ENCODE measurements at regions not wholly inside any gene's neighbourhood (a gene's known extent, or its start where the extent isn't known, plus 50 kb on each side); places are given as distances from the start of the nearest gene placed in this dataset.

DNA sequence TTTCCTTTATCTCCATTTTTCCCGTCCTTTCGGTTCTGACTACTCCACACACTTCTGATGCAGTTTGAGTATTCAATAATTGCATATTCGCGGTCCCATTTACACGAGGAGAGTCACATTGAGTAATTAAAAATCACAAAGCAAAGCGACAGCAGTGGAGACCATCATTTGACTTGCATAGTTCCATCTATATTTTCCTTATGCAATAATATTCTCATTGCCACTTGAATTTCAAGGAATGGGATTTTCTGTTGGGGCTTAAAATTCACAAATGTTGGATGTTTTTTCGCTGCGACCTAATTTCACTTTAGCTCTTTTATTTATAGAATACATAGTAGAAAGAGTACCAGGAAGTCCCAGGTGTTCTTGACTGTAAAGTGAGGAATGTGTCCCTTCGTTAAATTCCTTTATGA, 186.8 kb downstream of the ZEB2 start:
- DNase-seq (ENCODE audit: low spot score), result peak; percentile 11

GRCh38 chr2:144332356-144333142, 187.4 kb downstream of the ZEB2 start:
- peak; percentile 93 for DNase-seq (ENCODE audit: low spot score)

DNA sequence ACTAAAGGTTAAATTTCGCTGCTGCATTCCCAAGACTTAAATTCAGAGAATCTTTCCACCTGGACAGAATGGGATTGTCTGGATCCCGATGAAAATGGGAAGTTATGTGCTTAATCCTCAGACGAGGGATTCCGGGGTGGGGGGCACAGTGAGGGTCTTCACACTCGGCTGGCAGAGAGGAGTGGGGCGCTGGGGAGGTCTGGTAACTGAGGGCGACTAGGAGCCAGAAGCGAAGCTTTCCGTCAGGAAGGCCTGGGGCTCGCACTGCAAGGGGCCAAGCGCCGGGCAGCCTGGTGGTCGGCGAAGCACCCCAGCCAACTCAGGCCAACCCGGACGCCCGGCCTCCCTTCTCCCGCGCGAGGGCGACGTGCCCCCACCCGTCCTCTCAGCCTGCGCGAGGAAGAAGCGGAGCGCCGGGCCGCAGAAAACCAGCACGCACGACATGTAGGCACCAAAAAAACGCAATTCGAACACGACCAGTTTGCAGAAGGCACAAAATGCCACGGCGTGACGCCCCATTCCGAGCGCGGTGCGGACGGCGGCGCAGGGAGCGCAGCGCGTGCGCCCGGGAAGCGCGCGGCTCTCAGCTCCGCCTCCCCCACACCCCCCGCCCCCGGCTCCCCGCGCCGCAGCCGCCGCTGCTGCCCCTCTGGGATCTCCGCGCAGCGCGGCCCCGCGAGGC, 188.1 kb downstream of the ZEB2 start:
- DNase-seq (ENCODE audit: low spot score), result no peak

DNA sequence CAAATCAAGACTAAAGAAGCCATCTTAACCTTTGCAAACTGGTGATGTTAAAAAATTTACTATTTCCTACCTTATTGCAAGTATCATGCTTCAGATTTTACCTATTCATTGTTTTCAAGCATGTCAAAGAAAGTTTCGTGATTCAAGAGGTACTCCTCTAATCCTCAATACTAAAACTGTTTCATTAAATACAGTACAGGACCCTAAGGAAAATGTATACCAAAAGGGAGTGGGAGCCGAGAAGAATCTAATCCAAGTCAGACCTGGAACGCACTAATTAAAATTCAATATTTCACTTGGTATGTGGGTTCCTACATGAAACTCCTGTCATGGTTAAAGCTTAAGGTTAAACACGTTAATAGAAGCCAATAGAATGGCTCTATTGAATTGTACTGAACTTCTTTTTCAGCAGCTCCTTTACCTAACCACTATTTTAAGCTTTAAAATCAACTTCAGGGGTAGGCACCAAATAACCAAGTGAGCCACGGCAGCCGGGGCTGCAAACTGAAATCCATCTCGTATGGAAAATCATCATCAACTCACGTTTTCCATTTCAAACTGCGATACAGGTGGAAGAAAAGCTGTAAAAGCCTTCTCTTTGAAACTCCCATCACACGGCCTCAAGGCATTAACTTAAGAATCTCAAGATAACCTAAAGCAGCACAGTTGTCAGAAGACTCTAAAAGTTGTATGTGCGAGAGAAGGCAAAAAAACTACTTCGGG, 188.8 kb downstream of the ZEB2 start:
- peak; percentile 32 for DNase-seq (ENCODE audit: low spot score)

DNA sequence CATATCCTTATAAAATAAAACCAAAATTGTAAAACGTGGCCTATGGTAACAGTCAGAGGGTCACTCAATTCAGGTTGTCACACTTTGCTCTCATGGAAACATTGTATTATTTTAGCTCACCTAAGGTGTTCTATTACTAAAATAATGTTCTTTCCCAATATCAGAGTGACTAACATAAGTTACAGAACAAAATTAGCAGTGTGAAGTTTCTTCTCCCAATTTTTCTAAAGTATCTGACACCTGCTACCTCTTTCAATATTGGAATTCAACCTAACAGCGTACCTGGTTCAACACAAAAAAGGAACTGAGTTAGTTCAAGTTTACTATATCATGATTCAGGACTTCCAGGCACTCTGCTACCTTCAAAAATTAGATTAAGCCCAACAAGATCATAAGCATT, 190.4 kb downstream of the ZEB2 start:
- DNase-seq (ENCODE audit: low spot score), result no peak

- DNase-seq (ENCODE audit: low spot score), result no peak
Observed at GRCh38 chr2:144328938-144329337, 191.0 kb downstream of the ZEB2 start.

DNA sequence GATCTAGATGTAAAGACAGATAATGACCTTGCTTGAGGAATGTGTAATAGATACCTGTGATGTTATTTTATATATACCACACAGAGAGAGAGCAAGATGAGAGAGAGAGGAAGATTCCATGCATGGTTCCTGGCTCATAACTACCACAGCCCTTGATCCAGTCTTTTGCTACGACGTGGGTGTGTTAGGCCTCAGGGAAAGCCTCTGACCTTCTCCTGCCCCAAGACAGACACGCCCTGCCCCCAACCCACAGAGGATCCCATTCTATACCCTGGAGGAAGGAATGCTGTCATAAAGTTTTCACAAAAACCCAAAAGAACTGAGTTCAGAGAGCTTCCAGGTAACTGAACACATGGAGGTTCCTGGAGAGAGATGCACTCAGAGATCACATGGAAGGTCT, 193.1 kb downstream of the ZEB2 start:
- DNase-seq (ENCODE audit: low spot score), result no peak

DNA sequence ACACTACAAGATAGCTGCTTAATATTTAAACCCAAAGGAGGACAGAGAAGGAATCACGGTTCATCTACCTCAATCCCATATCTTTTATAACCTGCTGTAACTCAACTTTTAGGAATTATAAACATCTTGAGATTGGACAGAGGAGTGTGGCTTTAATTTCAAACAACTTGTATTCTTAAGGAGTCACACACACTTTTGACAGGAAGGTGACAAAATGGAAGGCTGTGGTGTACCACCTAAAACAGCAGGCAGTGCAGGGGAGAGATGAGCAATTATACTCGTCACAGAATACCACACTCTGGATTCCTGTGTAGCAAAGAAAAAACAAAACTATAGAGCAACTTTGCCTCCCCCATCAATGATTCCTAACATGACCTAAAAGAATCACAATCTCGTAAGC, 194.8 kb downstream of the ZEB2 start:
- no peak for DNase-seq (ENCODE audit: low spot score)

DNA sequence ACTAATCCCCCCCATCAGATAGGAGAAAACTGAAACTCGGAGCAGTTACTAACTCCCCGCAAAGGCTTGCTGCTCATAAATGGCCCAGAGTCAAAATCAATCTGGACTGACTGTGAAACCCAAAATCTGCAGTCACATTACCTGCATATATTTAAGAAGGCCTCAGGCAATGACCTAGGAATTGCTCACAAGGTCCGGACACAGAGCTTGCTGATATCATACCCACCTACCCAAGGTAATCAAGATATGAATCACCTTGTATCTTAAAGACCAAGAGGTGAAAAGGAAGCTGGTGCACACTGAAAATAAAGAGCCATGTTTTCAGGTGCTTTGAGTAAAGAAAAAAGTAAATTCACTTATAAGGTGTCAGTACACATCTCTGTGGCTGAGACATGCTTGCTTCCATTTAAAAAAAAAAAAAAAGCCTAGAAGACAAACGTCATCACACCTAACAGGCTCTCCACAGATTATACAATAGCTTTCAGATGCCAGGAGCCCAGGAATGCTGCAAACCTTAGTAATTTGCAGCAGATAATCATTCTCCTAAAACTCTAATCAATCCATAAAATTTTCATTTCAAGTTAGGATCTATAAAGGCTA, 195.4 kb downstream of the ZEB2 start:
- DNase-seq (ENCODE audit: low spot score), result no peak

DNA sequence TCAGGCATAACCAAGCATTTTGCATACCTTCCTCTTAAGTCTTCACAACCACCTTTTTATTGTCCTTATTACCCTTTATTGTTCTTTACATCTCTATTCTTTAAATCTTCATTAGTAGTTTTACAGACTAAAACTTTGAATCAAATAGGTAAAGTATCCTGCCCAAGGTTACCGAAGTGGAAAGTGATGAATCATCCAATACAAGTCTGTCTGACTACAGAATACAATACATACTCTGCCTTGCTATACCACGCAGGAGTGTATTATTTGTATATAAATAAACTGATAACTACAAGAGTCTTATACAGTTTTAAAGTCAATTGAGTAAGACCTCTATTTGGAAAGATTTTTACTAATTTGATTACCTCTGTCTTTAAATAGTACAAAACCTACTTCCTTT, 196.0 kb downstream of the ZEB2 start:
- no peak for DNase-seq (ENCODE audit: low spot score)

DNA sequence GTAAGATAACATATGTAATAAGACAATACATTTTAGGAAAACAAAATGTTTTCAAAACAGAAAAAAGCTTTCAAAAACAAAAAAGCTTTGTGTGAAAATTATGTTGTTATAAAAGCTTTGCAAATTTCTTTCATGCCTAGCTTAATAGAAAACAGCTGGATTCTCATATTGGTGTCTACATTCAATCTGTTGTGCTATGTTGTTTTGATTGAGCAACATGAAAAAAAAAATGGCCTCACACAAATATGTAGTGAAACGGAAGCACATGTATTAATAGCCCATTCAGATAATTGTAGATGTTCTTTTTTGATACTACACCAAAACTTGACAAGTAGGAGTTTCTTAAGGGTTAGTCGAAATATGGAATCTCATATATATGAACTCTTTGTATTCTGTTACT, 197.5 kb downstream of the ZEB2 start:
- DNase-seq (ENCODE audit: low spot score), result no peak

DNA sequence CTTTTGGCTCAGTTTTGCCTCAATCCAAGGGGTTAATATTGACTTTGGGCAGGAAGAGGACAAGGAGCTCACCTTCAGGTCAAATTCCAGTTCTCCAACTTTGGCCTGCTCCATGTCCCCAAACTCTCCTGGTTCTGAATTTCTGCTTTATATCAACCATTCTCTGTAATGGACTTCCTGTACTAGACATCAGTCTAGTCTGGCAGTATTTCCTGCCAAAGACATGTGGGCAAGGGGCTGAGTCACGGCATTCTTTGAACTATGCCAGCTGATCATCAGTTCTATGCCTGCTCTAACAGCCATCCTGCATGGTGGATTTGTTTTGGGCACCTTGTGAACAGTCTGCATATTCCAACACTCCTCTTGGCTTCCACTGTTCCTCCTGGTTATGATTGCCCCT, 199.4 kb downstream of the ZEB2 start:
- DNase-seq (ENCODE audit: low spot score), result no peak

- DNase-seq (ENCODE audit: low spot score), result no peak
Observed at GRCh38 chr2:144317071-144317738, 202.7 kb downstream of the ZEB2 start.

GRCh38 chr2:144310889-144311608, 208.9 kb downstream of the ZEB2 start:
- DNase-seq (ENCODE audit: low spot score), result no peak

GRCh38 chr2:144310484-144310883, 209.4 kb downstream of the ZEB2 start:
- DNase-seq (ENCODE audit: low spot score), result no peak

DNA sequence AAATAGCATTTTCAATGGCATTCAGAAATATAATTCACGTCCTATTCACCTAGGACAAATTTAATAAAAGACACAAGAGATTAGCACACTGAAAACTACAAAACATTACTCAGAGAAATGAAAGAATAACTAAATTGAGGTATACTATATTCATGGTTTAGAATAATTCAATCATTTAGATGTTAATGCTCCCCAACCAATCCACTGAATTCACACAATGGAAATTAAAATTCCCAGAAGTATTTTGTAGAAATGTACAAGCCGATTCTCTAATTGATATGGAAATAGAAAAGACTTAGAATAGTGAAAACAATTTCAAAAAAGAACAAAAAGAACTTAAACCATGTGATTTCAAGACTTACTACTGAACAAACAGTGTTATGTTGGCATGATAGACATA, 212.2 kb downstream of the ZEB2 start:
- no peak for DNase-seq (ENCODE audit: low spot score)

DNA sequence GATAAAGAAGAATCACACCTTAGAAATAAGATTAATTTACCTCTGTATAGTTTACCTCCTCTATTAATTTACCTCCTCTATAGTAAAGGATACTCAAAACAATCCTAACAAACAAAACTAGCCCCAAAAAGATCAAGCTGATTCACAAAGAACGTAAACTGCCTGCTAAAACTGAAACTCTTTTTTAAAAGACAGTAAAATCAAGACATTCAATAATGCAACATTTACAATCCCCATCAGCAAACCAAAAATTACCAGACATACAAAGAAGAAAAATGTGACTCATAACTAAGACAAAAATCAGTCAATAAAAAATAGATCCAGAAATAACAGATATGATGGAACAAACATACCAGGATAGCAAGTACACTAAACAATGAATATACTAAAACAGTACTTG, 215.7 kb downstream of the ZEB2 start:
- DNase-seq (ENCODE audit: low spot score), result no peak

GRCh38 chr2:144300632-144301031, 219.3 kb downstream of the ZEB2 start:
- no peak for DNase-seq (ENCODE audit: low spot score)

- no peak for DNase-seq (ENCODE audit: low spot score)
Observed at GRCh38 chr2:144290276-144290675, 229.6 kb downstream of the ZEB2 start.

DNA sequence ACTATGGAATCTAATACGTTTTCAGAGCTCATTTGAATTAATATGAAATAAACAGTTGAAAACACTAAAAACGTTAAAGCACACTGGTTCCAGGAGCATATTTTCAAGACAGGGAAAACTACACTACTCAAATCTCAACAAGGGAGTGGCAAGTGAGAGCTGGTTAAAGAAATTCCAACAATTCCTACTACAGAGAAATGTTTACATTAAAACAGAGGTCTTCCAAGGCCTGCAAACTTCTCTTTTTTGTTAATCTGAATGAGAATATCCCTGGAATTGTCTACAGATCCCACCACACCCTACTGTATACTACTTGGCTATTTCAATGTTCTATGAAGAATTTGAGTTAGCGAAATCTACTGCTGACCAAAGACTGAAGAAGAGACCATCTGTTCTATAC, 231.5 kb downstream of the ZEB2 start:
- DNase-seq (ENCODE audit: low spot score), result no peak

- DNase-seq (ENCODE audit: low spot score), result no peak
Observed at GRCh38 chr2:144285324-144285723, 234.6 kb downstream of the ZEB2 start.
